ENCODE measurements at regions not wholly inside any gene's neighbourhood (a gene's known extent, or its start where the extent isn't known, plus 50 kb on each side); places are given as distances from the start of the nearest gene placed in this dataset.

DNA sequence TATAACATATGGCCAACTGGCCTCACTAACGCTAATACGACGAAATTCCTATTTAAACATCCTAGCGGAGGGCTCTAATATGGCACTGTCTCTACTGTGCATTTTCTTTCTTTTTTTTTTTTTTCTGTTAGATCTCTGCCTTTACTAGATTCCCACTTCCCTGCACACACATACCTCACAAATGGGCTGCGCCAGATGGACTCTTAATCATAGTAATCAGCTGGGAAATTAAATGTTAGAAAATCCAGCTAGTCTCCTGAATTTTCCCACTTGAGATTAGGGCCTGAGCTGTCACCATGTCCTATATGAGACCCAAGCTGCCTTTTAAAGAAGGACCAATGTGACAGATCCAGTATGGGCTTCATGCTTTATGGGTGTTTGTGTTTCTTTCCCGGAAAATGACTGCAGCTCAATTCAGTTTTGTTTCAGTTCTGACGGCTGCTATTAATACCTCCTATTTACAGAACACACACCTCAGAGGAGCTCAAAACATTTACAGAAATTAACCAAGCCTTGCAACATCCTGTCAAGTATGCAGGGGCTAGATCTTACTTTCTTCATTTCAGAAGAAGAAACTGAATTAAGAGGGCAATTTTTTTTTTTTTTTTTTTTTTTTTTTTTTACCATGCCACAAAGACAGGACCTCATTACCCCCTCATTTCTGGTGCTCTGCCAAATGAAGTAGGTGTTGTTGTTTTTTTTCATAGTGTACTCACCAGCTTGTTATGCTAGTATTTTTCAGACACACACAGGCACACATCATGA is 49.8 kb upstream of the BLID start:
- TF ChIP-seq, protein P1, sequence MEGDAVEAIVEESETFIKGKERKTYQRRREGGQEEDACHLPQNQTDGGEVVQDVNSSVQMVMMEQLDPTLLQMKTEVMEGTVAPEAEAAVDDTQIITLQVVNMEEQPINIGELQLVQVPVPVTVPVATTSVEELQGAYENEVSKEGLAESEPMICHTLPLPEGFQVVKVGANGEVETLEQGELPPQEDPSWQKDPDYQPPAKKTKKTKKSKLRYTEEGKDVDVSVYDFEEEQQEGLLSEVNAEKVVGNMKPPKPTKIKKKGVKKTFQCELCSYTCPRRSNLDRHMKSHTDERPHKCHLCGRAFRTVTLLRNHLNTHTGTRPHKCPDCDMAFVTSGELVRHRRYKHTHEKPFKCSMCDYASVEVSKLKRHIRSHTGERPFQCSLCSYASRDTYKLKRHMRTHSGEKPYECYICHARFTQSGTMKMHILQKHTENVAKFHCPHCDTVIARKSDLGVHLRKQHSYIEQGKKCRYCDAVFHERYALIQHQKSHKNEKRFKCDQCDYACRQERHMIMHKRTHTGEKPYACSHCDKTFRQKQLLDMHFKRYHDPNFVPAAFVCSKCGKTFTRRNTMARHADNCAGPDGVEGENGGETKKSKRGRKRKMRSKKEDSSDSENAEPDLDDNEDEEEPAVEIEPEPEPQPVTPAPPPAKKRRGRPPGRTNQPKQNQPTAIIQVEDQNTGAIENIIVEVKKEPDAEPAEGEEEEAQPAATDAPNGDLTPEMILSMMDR (IDR thresholded peaks at IDR 0.05) = no peak
- DNase-seq (ENCODE audit: low spot score) = no peak
- no peak overlapping the region for H3K27ac ChIP-seq
- H3K4me3 ChIP-seq = no peak overlapping the region
